Astrocyte (in vitro differentiated cells and primary cell): ENCODE measurements at regions not wholly inside any gene's neighbourhood (a gene's known extent, or its start where the extent isn't known, plus 50 kb on each side); places are given as distances from the start of the nearest gene placed in this dataset.

Source experiments
- DNase-seq: peaks from one replicate; pipeline ENCODE4 v3.0.0-alpha.2; 2010; ENCODE audit warnings: low read depth
- FAIRE-seq: peaks from 2 replicates; lab custom pipeline; 2011; peaks lifted over from hg19 to GRCh38; lab: Jason Lieb, UNC
- H2AFZ ChIP-seq: 2 replicates; pipeline ENCODE4 v1.6.0; 2012; ENCODE audit warnings: low read depth, low read length, inconsistent platforms
- H3K27ac ChIP-seq: 2 replicates; pipeline ENCODE4 v1.5.1; 2011; ENCODE audit warnings: low read depth, low read length, inconsistent platforms
- H3K27me3 ChIP-seq: 2 replicates; pipeline ENCODE4 v1.6.0; 2011; ENCODE audit warnings: low read length, inconsistent platforms; ENCODE audit not compliant: insufficient read depth
- H3K36me3 ChIP-seq: 2 replicates; pipeline ENCODE4 v1.5.1; 2011; ENCODE audit warnings: low read length, inconsistent platforms; ENCODE audit not compliant: insufficient read depth
- H3K4me1 ChIP-seq: 2 replicates; pipeline ENCODE4 v1.5.1; 2011; ENCODE audit warnings: low read length, inconsistent platforms; ENCODE audit not compliant: insufficient read depth
- H3K4me2 ChIP-seq: 2 replicates; pipeline ENCODE4 v1.6.0; 2012; ENCODE audit warnings: low read length, inconsistent platforms
- H3K4me3 ChIP-seq: 2 replicates; pipeline ENCODE4 v1.5.1; 2011; ENCODE audit warnings: low read depth, mild to moderate bottlenecking, low read length, inconsistent platforms; ENCODE audit not compliant: insufficient read depth
- H3K79me2 ChIP-seq: 2 replicates; pipeline ENCODE4 v1.6.0; 2012; ENCODE audit warnings: mild to moderate bottlenecking, low read length, inconsistent platforms; ENCODE audit not compliant: insufficient read depth
- H3K9ac ChIP-seq: 2 replicates; pipeline ENCODE4 v1.6.0; 2012; ENCODE audit warnings: mild to moderate bottlenecking, low read length, inconsistent platforms
- H3K9me3 ChIP-seq: 2 replicates; pipeline ENCODE4 v1.5.1; 2012; ENCODE audit warnings: low read depth, mild to moderate bottlenecking, low read length, inconsistent platforms; ENCODE audit not compliant: insufficient read depth
- H4K20me1 ChIP-seq: 2 replicates; pipeline ENCODE4 v1.6.0; 2012; ENCODE audit warnings: low read length, inconsistent platforms; ENCODE audit not compliant: insufficient read depth
- H3K27ac Mint-ChIP-seq: one replicate; pipeline ENCODE4 v1.8.0; 2021; ENCODE audit warnings: mild to moderate bottlenecking, mixed read lengths; ENCODE audit not compliant: unreplicated experiment
- H3K27me3 Mint-ChIP-seq: one replicate; pipeline ENCODE4 v1.8.0; 2021; ENCODE audit warnings: low read depth, mixed read lengths; ENCODE audit not compliant: unreplicated experiment
- H3K36me3 Mint-ChIP-seq: one replicate; pipeline ENCODE4 v1.8.0; 2021; ENCODE audit warnings: low read depth, mixed read lengths; ENCODE audit not compliant: unreplicated experiment
- H3K4me1 Mint-ChIP-seq: one replicate; pipeline ENCODE4 v1.8.0; 2021; ENCODE audit warnings: low read depth, mixed read lengths; ENCODE audit not compliant: unreplicated experiment
- H3K4me3 Mint-ChIP-seq: one replicate; pipeline ENCODE4 v1.8.0; 2021; ENCODE audit warnings: mild to moderate bottlenecking, moderate library complexity, mixed read lengths; ENCODE audit not compliant: unreplicated experiment
- H3K9me3 Mint-ChIP-seq: one replicate; pipeline ENCODE4 v1.8.0; 2021; ENCODE audit warnings: mild to moderate bottlenecking, mixed read lengths; ENCODE audit not compliant: unreplicated experiment
- EZH2 ChIP-seq: IDR thresholded peaks from 2 replicates; pipeline ENCODE4 v1.6.1; 2012; ENCODE audit warnings: mild to moderate bottlenecking, low read length, inconsistent platforms; ENCODE audit not compliant: insufficient read depth
- TF ChIP-seq, protein P1 (sequence below): IDR thresholded peaks from 2 replicates; pipeline ENCODE4 v1.5.1; 2011; ENCODE audit warnings: low read depth, mild to moderate bottlenecking, inconsistent platforms, low read length, moderate library complexity; ENCODE audit not compliant: insufficient read depth

DNA sequence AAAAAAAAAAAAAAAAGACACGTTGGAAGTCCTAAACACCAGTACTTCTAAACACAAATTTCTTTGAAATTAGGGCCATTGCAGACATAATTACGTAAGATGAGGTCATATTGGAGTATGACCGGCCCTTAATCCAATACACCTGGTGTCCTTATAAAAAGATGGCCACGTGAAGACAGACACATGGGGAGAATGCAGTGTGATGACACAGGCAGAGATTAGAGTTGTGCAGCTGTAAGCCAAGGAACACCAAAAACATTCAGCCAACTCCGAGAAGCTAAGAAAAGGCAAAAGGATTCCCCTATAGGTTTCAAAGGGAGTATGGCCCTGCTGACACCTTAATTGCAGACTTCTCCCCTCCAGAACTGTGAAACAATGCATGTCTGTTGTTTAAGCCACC lies 379.0 kb upstream of the PDZRN3 start:
- TF ChIP-seq, protein P1, sequence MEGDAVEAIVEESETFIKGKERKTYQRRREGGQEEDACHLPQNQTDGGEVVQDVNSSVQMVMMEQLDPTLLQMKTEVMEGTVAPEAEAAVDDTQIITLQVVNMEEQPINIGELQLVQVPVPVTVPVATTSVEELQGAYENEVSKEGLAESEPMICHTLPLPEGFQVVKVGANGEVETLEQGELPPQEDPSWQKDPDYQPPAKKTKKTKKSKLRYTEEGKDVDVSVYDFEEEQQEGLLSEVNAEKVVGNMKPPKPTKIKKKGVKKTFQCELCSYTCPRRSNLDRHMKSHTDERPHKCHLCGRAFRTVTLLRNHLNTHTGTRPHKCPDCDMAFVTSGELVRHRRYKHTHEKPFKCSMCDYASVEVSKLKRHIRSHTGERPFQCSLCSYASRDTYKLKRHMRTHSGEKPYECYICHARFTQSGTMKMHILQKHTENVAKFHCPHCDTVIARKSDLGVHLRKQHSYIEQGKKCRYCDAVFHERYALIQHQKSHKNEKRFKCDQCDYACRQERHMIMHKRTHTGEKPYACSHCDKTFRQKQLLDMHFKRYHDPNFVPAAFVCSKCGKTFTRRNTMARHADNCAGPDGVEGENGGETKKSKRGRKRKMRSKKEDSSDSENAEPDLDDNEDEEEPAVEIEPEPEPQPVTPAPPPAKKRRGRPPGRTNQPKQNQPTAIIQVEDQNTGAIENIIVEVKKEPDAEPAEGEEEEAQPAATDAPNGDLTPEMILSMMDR: no peak
- TF ChIP-seq EZH2: no peak
- peaks cover 2% of the 10 kb centered on the region for H3K27me3 Mint-ChIP-seq
- no peaks in the 10 kb centered on the region for H3K4me1 Mint-ChIP-seq
- H3K4me3 ChIP-seq: no peak overlapping the region
- H4K20me1 ChIP-seq: no peaks in the 10 kb centered on the region
- no peak overlapping the region for H3K4me2 ChIP-seq
- H3K4me3 Mint-ChIP-seq: no peak overlapping the region
- no peaks in the 10 kb centered on the region for H3K36me3 Mint-ChIP-seq
- no peak overlapping the region for H3K27ac Mint-ChIP-seq
- H3K9me3 ChIP-seq: no peaks in the 10 kb centered on the region
- H3K27me3 ChIP-seq: no peaks in the 10 kb centered on the region
- no peak overlapping the region for H2AFZ ChIP-seq
- H3K9ac ChIP-seq: no peak overlapping the region
- H3K27ac ChIP-seq: no peak overlapping the region
- H3K9me3 Mint-ChIP-seq: no peaks in the 10 kb centered on the region
- no peaks in the 10 kb centered on the region for H3K4me1 ChIP-seq
- H3K79me2 ChIP-seq: no peaks in the 10 kb centered on the region
- no peak for DNase-seq
- H3K36me3 ChIP-seq: no peaks in the 10 kb centered on the region
- no peak for FAIRE-seq

DNA sequence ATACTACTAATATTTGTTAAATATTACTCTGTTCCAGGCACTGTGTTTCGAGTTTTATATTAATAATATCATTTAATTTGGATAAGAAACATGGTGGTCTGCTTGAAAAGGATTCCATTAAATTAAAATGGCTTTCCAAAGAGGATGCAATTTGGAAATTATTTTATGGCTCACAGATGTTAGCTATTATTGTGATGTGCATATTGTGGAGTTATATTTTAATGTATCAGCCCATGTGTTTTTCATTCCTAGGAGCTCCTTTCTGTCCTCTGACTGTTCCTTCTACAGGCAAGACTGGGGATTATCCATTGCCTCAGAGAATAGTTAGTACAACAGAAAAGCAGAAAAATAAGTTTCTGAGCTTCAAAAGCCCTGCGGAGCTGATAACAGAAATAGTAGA lies 376.7 kb upstream of the PDZRN3 start:
- Mint-ChIP-seq H3K36me3 (no peaks in the 10 kb centered on the region), H3K4me1 (no peaks in the 10 kb centered on the region), H3K9me3 (no peaks in the 10 kb centered on the region), H3K27me3 (peaks cover 2% of the 10 kb centered on the region), H3K4me3 (no peak overlapping the region), H3K27ac (no peak overlapping the region)
- TF ChIP-seq, protein P1: no peak
- TF ChIP-seq EZH2: no peak
- Histone ChIP-seq H3K79me2 (no peaks in the 10 kb centered on the region), H3K27ac (no peak overlapping the region), H2AFZ (no peak overlapping the region), H3K9ac (no peak overlapping the region), H3K4me2 (no peak overlapping the region), H4K20me1 (no peaks in the 10 kb centered on the region), H3K4me1 (no peaks in the 10 kb centered on the region), H3K4me3 (no peak overlapping the region), H3K27me3 (no peaks in the 10 kb centered on the region), H3K36me3 (no peaks in the 10 kb centered on the region), H3K9me3 (no peaks in the 10 kb centered on the region)
- DNase-seq (no peak), FAIRE-seq (no peak)

DNA sequence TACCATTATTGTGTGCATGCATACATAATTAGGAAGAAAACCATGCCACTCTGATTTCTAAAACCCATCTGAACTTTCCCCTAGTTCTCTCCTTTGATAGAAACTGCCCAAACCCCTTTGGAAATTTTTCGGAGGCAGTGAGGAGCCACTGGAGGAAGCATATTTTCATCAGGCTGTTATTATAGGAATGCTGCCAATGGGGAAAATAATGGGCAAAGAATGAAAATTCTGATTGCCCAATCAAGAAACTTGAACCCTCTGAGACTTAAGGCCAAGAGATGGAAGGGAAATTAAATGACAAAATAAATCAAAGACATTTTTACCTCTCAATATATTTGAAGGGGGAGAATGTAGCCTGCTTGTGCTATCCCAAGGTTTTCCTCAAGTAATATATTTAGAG lies 376.0 kb upstream of the PDZRN3 start:
- no peaks in the 10 kb centered on the region for H3K36me3 ChIP-seq
- no peaks in the 10 kb centered on the region for H3K4me1 ChIP-seq
- H3K4me3 ChIP-seq: no peak overlapping the region
- no peak overlapping the region for H3K27ac ChIP-seq
- no peak for TF ChIP-seq EZH2
- TF ChIP-seq, protein P1: no peak
- H3K4me1 Mint-ChIP-seq: no peaks in the 10 kb centered on the region
- no peak for DNase-seq
- H3K27ac Mint-ChIP-seq: no peak overlapping the region
- H4K20me1 ChIP-seq: no peaks in the 10 kb centered on the region
- no peaks in the 10 kb centered on the region for H3K9me3 ChIP-seq
- no peak overlapping the region for H2AFZ ChIP-seq
- H3K9me3 Mint-ChIP-seq: no peaks in the 10 kb centered on the region
- H3K27me3 ChIP-seq: no peaks in the 10 kb centered on the region
- no peak overlapping the region for H3K4me3 Mint-ChIP-seq
- no peak overlapping the region for H3K9ac ChIP-seq
- no peak for FAIRE-seq
- H3K4me2 ChIP-seq: no peak overlapping the region
- no peaks in the 10 kb centered on the region for H3K36me3 Mint-ChIP-seq
- H3K79me2 ChIP-seq: no peaks in the 10 kb centered on the region
- H3K27me3 Mint-ChIP-seq: peaks cover 2% of the 10 kb centered on the region
